Testis (tissue), 2 donors: ENCODE measurements at regions not wholly inside any gene's neighbourhood (a gene's known extent, or its start where the extent isn't known, plus 50 kb on each side); places are given as distances from the start of the nearest gene placed in this dataset.

Experiments used
- DNase-seq: peaks from one replicate; pipeline ENCODE4 v3.0.0-alpha.2; 2019
- H3K27ac ChIP-seq, 2 donors: fragments of 200-600 bp; sonication (generic); one replicate each; pipeline ENCODE4 v1.5.1; 2019
- H3K27me3 ChIP-seq: fragments of 200-600 bp; sonication (generic); one replicate; pipeline ENCODE4 v1.5.1; 2019
- H3K36me3 ChIP-seq: fragments of 200-600 bp; sonication (generic); one replicate; pipeline ENCODE4 v1.5.1; 2017; ENCODE audit warnings: low read depth; ENCODE audit errors: missing control alignments
- H3K4me1 ChIP-seq: fragments of 200-600 bp; sonication (generic); one replicate; pipeline ENCODE4 v1.5.1; 2019
- H3K4me3 ChIP-seq, 2 donors: fragments of 200-600 bp; sonication (generic); one replicate each; pipeline ENCODE4 v1.5.1; 2017 to 2019
- H3K9me3 ChIP-seq: fragments of 200-600 bp; sonication (generic); one replicate; pipeline ENCODE4 v1.5.1; 2017
- POLR2A ChIP-seq: fragments of 450-650 bp; IDR thresholded peaks from one replicate; pipeline ENCODE4 v1.6.1; 2017; ENCODE audit warnings: antibody characterized with exemption, mild to moderate bottlenecking, moderate library complexity
- WGBS, 2 donors: methylation state at CpG; one replicate each; pipeline ENCODE4 v1.1.5; 2018; 5-methylcytosine and 5-hydroxymethylcytosine counted together
- intact Hi-C: fragments of 100-400 bp; cut with DNase I; formaldehyde crosslinking; loops from one replicate; pipeline ENCODE4 v1.15.1; 2023; ENCODE audit warnings: low total_unique reads
- TF ChIP-seq, protein P1 (sequence below), 3 experiments: fragments of 450-650 bp in 2 of 3; fragments of 200-600 bp in 1 of 3; sonication (generic) in 1 of 3; IDR thresholded peaks; one replicate each; pipeline ENCODE4 v1.5.1; 2016 to 2019; ENCODE audit warnings: antibody characterized with exemption in 3 of 3, mild to moderate bottlenecking in 2 of 3, moderate library complexity in 1 of 3

DNA sequence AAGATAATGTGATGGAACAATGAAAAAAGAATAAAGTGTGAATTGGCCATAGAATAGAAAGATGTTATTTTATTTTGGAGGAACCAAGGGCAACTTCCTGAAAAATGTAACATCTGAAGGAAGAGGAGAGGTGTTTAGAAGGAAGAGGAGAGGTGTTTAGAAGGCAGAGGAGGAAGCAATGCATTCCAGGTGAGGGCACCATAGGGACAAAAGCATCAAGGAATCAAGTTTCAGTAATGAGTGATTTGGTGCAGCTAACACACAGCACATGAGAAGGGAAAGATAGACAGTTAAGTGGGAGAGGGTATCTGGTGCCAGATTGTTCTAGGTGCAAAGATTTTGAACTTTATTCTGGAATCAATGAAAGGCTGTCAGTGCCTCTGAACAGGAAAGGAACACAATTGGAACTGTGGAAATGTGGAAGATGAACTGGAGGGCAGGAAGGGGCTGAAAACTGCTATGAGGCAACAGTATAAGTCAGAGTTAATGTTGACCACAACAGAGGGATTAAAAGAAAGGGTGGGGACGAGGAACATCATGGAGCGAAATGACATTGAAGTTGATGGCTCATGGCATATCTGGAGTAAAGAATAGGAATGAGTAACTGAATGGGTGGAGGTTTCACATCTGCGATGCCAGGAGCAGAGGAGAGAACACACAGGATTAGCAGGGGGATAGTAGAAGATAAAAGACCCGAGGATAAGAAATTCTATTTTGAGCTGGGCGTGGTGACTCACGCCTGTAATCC lies 326.6 kb downstream of the LRIG3 start:
- Histone ChIP-seq H3K9me3 (no peaks in the 10 kb centered on the region), H3K4me3 (no peak overlapping the region), H3K27ac (peak overlapping the region; percentile 32 to 64), H3K36me3 (no peaks in the 10 kb centered on the region), H3K27me3 (no peaks in the 10 kb centered on the region), H3K4me1 (peaks cover 11% of the 10 kb centered on the region)
- TF ChIP-seq, protein P1, sequence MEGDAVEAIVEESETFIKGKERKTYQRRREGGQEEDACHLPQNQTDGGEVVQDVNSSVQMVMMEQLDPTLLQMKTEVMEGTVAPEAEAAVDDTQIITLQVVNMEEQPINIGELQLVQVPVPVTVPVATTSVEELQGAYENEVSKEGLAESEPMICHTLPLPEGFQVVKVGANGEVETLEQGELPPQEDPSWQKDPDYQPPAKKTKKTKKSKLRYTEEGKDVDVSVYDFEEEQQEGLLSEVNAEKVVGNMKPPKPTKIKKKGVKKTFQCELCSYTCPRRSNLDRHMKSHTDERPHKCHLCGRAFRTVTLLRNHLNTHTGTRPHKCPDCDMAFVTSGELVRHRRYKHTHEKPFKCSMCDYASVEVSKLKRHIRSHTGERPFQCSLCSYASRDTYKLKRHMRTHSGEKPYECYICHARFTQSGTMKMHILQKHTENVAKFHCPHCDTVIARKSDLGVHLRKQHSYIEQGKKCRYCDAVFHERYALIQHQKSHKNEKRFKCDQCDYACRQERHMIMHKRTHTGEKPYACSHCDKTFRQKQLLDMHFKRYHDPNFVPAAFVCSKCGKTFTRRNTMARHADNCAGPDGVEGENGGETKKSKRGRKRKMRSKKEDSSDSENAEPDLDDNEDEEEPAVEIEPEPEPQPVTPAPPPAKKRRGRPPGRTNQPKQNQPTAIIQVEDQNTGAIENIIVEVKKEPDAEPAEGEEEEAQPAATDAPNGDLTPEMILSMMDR (IDR thresholded peaks at IDR 0.05), result no peak
- no peak for TF ChIP-seq POLR2A
- intact Hi-C loops, result no loop called here
- no peak for DNase-seq
- WGBS, 2 donors, result 82 to 83% methylated on average over 6 of the region's 6 CpGs

DNA sequence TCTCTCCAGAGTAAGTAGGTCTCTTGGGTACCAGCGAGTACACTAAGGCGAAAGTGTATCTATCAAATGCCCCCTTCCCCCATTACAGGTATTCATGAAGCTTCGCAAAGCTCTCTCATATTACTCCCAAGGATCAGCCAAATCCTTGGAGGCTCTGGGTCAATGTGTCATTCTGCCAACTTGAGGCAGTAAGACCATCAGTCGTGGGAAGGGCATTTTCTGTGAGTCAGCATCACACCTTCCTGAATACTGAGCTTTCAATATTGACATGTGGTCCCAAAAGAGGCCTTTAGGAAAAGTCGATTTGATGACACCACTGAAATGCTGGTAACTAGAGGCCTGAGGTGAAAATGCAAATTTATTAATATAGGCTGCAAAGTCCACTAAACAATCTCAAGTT lies 323.9 kb downstream of the LRIG3 start:
- no peak overlapping the region for H3K27ac ChIP-seq
- H3K36me3 ChIP-seq, result no peaks in the 10 kb centered on the region
- TF ChIP-seq POLR2A, result no peak
- TF ChIP-seq, protein P1 (IDR thresholded peaks at IDR 0.05), result no peak
- intact Hi-C loops, result no loop called here
- DNase-seq, result no peak
- H3K9me3 ChIP-seq, result no peaks in the 10 kb centered on the region
- no peak overlapping the region for H3K4me3 ChIP-seq
- H3K27me3 ChIP-seq, result no peaks in the 10 kb centered on the region
- WGBS, 2 donors, result 75% methylated on average over 5 of the region's 5 CpGs
- H3K4me1 ChIP-seq, result peaks cover 11% of the 10 kb centered on the region

DNA sequence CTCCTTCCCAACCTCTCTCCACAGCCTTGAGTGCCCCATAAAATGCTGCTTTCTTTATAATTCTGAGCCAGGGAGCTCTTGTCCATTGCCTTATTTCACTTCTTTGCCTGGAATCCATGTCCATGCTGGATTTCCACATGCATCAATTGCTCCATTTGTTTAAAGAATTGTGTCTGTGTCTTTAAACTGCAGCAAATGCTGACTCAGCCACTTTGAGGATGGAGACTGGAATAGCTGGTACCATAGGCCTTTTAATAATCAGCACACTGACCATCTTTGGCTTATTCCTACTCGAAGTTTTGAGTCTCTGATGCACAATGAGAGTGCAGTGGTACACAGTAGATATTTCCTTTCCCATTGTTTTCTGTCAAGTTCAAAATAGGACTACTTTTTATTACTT lies 318.8 kb downstream of the LRIG3 start:
- DNase-seq, result no peak
- H3K4me3 ChIP-seq, result no peak overlapping the region
- 60 to 69% methylated on average over 1 of the region's 1 CpG for WGBS, 2 donors
- intact Hi-C loops, result no loop called here
- no peaks in the 10 kb centered on the region for H3K36me3 ChIP-seq
- no peaks in the 10 kb centered on the region for H3K9me3 ChIP-seq
- no peaks in the 10 kb centered on the region for H3K27me3 ChIP-seq
- H3K4me1 ChIP-seq, result no peaks in the 10 kb centered on the region
- H3K27ac ChIP-seq, result no peak overlapping the region
- TF ChIP-seq, protein P1 (IDR thresholded peaks at IDR 0.05), result no peak
- TF ChIP-seq POLR2A, result no peak

DNA sequence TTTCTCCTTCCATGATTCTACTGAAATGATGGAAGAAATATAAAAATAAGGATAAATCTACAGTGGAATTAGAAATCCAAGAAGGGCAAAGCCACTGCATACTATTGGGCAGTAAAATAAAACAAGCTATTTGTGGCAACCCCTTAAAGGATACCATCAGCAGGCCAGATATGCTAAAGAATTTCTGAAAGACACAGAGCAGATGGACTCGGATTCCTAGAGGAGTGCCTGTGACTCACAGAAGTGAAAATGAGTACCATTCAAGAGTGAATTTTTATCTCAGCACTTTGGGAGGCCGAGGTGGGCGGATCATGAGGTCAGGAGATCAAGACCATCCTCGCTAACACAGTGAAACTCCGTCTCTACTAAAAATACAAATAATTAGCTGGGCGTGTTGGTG lies 318.1 kb downstream of the LRIG3 start:
- no peak for TF ChIP-seq POLR2A
- TF ChIP-seq, protein P1 (IDR thresholded peaks at IDR 0.05), result no peak
- no peak overlapping the region for H3K4me3 ChIP-seq
- WGBS, 2 donors, result 51 to 64% methylated on average over 6 of the region's 6 CpGs
- DNase-seq, result no peak
- H3K27me3 ChIP-seq, result no peaks in the 10 kb centered on the region
- no peak overlapping the region for H3K27ac ChIP-seq
- H3K36me3 ChIP-seq, result no peaks in the 10 kb centered on the region
- no peaks in the 10 kb centered on the region for H3K9me3 ChIP-seq
- intact Hi-C loops, result no loop called here
- H3K4me1 ChIP-seq, result no peaks in the 10 kb centered on the region

DNA sequence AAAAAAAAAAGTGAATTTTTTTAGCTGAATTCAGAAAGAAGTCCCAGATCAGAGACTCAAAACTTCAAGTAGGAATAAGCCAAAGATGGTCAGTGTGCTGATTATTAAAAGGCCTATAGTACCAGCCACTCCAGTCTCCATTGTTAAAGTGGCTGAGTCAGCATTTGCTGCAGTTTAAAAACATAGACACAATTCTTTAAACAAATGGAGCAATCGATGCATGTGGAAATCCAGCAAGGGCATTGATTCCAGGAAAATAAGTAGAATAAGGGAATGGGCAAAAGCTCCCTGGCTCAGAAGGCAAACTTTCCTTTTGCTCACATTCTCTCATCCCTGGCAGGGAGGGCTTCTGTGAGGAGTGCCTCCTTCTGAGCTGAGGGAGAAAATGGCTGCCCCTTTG lies 317.6 kb downstream of the LRIG3 start:
- DNase-seq, result no peak
- Histone ChIP-seq H3K4me3 (no peak overlapping the region), H3K9me3 (no peaks in the 10 kb centered on the region), H3K27ac (no peak overlapping the region), H3K36me3 (no peaks in the 10 kb centered on the region), H3K27me3 (no peaks in the 10 kb centered on the region), H3K4me1 (no peaks in the 10 kb centered on the region)
- intact Hi-C loops, result no loop called here
- no peak for TF ChIP-seq POLR2A
- TF ChIP-seq, protein P1 (IDR thresholded peaks at IDR 0.05), result no peak
- WGBS, 2 donors, result 41 to 79% methylated on average over 1 of the region's 1 CpG
